ENCODE measurements at regions not wholly inside any gene's neighbourhood (a gene's known extent, or its start where the extent isn't known, plus 50 kb on each side); places are given as distances from the start of the nearest gene placed in this dataset.
A peak's percentile ranks its signal among the peaks of the same experiment; 100 is the strongest.

GRCh38 chr17:72494566-72494965 lies 373.7 kb downstream of the SOX9 start:
- TF ChIP-seq CTCF (conservative IDR thresholded peaks at IDR 0.05), result no peak
- H3K27ac ChIP-seq, result no peak overlapping the region

- no peak overlapping the region; the same call in 1 of the 2 replicates for H3K27ac ChIP-seq
- no peak for TF ChIP-seq CTCF (conservative IDR thresholded peaks at IDR 0.05)
Observed at GRCh38 chr17:72496461-72496860, 375.6 kb downstream of the SOX9 start.

GRCh38 chr17:72497915-72498314 lies 377.1 kb downstream of the SOX9 start:
- TF ChIP-seq CTCF (conservative IDR thresholded peaks at IDR 0.05), result no peak
- H3K27ac ChIP-seq, result peak overlapping the region; percentile 52

- TF ChIP-seq CTCF (conservative IDR thresholded peaks at IDR 0.05), result no peak
- peak overlapping the region; percentile 52 for H3K27ac ChIP-seq
Observed at GRCh38 chr17:72498364-72499210, 377.8 kb downstream of the SOX9 start.

GRCh38 chr17:72501404-72502370 lies 380.9 kb downstream of the SOX9 start:
- TF ChIP-seq CTCF (conservative IDR thresholded peaks at IDR 0.05), result 0 out of 2 replicates have a peak, but pooled peaks have one; percentile 13
- peak overlapping the region; percentile 95 for H3K27ac ChIP-seq

- no peak for TF ChIP-seq CTCF (conservative IDR thresholded peaks at IDR 0.05)
- H3K27ac ChIP-seq, result peak overlapping the region; percentile 95
Observed at GRCh38 chr17:72502371-72503341, 381.8 kb downstream of the SOX9 start.
